NB4 (cell line): ENCODE measurements at regions not wholly inside any gene's neighbourhood (a gene's known extent, or its start where the extent isn't known, plus 50 kb on each side); places are given as distances from the start of the nearest gene placed in this dataset.

ENCODE experiments used
- CTCF ChIP-seq: IDR thresholded peaks from one replicate; pipeline ENCODE4 v1.5.1; 2012; ENCODE audit warnings: low read depth, low read length
- MAX ChIP-seq: IDR thresholded peaks from 2 replicates; pipeline ENCODE4 v1.6.1; 2011; ENCODE audit warnings: low read depth, low read length
- POLR2A ChIP-seq: IDR thresholded peaks from 2 replicates; pipeline ENCODE4 v1.6.1; 2011; ENCODE audit warnings: mild to moderate bottlenecking; ENCODE audit not compliant: insufficient read length; ENCODE audit errors: extremely low read depth

DNA sequence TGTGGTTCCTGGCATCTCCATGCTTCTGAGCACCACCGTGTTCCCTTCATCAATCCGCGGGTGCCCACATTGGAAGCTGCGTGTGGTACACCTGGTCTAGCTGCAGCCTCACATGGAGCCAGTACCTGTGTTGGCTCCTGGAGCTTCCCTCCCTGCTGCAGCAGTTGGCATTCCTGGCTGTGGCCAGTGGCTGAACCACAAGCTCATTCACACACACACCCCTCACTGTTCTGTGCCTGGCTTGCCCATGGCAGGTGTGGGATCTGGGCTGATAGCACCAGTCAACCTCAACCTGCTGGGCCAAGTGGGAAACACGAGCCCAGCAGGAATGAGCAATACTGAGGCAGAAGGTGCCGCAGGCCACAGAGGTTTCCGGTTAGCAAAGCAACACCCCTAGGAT lies 256.2 kb upstream of the LRFN5 start:
- TF ChIP-seq MAX (no peak), CTCF (no peak), POLR2A (no peak)
